ENCODE measurements at regions not wholly inside any gene's neighbourhood (a gene's known extent, or its start where the extent isn't known, plus 50 kb on each side); places are given as distances from the start of the nearest gene placed in this dataset.
"Not testable (repeated sequence)": the region's sequence is repeated elsewhere in the genome, so short reads cannot be mapped to it uniquely, and the experiment has no call there.

GRCh38 chr18:11489266-11489899 lies 120.0 kb upstream of the SLC35G4 start:
- Histone ChIP-seq H3K4me1 (ENCODE audit: control insufficient read depth, insufficient read depth, low read length) (no peaks in the 10 kb centered on the region), H3K36me3 (ENCODE audit: control insufficient read depth, insufficient read depth, low read length) (no peaks in the 10 kb centered on the region), H3K27me3 (ENCODE audit: control insufficient read depth, insufficient read depth, low read length) (no peaks in the 10 kb centered on the region), H3K9ac (ENCODE audit: low read depth, low read length) (no peak overlapping the region), H3K9me3 (ENCODE audit: control insufficient read depth, insufficient read depth, low read length) (no peaks in the 10 kb centered on the region), H3K27ac (ENCODE audit: low read depth, low read length) (no peak overlapping the region), H3K4me3 (ENCODE audit: low read depth, low read length) (no peak overlapping the region)

DNA sequence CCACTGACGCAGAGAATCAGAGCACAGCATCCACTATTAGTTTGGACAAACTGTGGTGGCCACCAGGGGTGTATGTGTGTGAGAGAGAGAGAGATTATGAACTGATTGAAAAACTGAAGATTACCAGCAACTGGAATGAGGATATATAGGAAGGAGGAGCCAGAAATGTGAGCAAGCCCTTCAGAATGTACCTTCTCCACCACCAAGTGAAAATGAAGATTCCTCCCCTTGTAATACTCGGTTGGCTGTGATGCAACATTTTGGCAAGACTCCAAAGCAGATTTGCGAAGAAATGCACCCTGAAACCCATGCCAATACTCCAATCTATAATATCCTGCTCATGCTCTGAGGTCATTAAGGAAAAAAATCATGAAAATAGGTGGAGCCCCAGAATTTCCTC lies 121.2 kb upstream of the SLC35G4 start:
- no peaks in the 10 kb centered on the region for H3K27me3 ChIP-seq (ENCODE audit: control insufficient read depth, insufficient read depth, low read length)
- no peaks in the 10 kb centered on the region for H3K4me1 ChIP-seq (ENCODE audit: control insufficient read depth, insufficient read depth, low read length)
- H3K27ac ChIP-seq (ENCODE audit: low read depth, low read length), result no peak overlapping the region
- no peak overlapping the region for H3K9ac ChIP-seq (ENCODE audit: low read depth, low read length)
- H3K4me3 ChIP-seq (ENCODE audit: low read depth, low read length), result no peak overlapping the region
- H3K9me3 ChIP-seq (ENCODE audit: control insufficient read depth, insufficient read depth, low read length), result no peaks in the 10 kb centered on the region
- no peaks in the 10 kb centered on the region for H3K36me3 ChIP-seq (ENCODE audit: control insufficient read depth, insufficient read depth, low read length)

DNA sequence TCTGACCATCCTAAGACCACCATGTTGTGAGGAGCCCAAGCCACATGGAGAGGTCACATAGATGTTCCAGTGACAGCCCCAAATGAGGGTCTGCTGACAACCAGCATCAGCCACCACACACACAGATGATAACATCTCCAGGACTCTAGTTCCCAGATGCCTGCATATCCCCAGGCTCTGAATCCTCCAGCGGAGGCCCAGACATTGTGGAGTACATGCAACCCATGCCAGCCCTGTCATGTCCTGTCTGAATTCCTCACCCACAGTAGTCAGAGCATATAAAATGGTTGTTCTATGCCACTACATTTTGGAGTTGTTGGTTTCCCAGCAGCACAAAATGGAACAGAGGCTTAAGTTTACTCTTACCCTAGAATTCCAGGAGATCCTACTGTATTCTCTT lies 122.0 kb upstream of the SLC35G4 start:
- Histone ChIP-seq H3K9ac (ENCODE audit: low read depth, low read length) (no peak overlapping the region), H3K4me1 (ENCODE audit: control insufficient read depth, insufficient read depth, low read length) (no peaks in the 10 kb centered on the region), H3K9me3 (ENCODE audit: control insufficient read depth, insufficient read depth, low read length) (no peaks in the 10 kb centered on the region), H3K4me3 (ENCODE audit: low read depth, low read length) (no peak overlapping the region), H3K27ac (ENCODE audit: low read depth, low read length) (no peak overlapping the region), H3K27me3 (ENCODE audit: control insufficient read depth, insufficient read depth, low read length) (no peaks in the 10 kb centered on the region), H3K36me3 (ENCODE audit: control insufficient read depth, insufficient read depth, low read length) (no peaks in the 10 kb centered on the region)

DNA sequence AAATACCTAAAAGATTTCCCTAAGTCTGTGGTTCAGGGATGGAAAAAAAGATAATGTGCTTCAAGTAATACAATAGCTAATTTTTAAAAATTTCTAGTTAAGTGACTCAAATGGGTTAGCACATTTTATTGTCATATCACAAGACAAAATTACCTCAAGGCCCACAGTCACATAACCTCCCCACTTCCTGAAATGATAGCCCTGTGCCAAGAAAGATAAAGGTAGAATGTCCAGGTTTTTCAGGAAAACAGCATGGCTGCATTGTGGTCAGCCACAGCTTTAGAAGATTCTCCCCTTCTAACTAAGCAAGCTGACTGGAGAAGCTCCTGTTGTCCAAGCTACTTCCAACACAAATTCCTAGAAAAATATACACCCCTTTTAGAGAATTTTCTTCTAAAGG lies 127.1 kb upstream of the SLC35G4 start:
- H3K4me3 ChIP-seq (ENCODE audit: low read depth, low read length), result no peak overlapping the region
- H3K9me3 ChIP-seq (ENCODE audit: control insufficient read depth, insufficient read depth, low read length), result no peaks in the 10 kb centered on the region
- no peaks in the 10 kb centered on the region for H3K4me1 ChIP-seq (ENCODE audit: control insufficient read depth, insufficient read depth, low read length)
- H3K27ac ChIP-seq (ENCODE audit: low read depth, low read length), result no peak overlapping the region
- no peaks in the 10 kb centered on the region for H3K36me3 ChIP-seq (ENCODE audit: control insufficient read depth, insufficient read depth, low read length)
- H3K27me3 ChIP-seq (ENCODE audit: control insufficient read depth, insufficient read depth, low read length), result no peaks in the 10 kb centered on the region
- no peak overlapping the region for H3K9ac ChIP-seq (ENCODE audit: low read depth, low read length)

DNA sequence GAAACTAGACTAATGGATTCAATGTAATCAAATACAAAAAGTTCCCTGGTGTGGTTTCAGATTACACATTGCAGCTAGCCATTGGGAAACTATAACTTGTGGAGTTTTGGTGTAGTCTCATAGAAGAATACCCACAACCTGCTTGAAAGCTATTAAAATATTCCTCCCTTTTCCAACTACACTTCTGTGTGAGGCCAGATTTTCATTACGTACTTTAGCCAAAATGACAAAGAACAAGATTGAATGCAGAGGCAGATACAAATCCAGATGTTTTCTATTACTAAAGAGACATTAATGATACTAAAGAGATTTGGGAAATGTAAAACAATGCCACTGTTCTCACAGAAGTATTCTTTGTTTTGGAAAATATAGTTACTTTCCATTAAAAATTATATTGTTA lies 128.7 kb upstream of the SLC35G4 start:
- Histone ChIP-seq H3K4me1 (ENCODE audit: control insufficient read depth, insufficient read depth, low read length) (no peaks in the 10 kb centered on the region), H3K9me3 (ENCODE audit: control insufficient read depth, insufficient read depth, low read length) (no peaks in the 10 kb centered on the region), H3K36me3 (ENCODE audit: control insufficient read depth, insufficient read depth, low read length) (no peaks in the 10 kb centered on the region), H3K9ac (ENCODE audit: low read depth, low read length) (no peak overlapping the region), H3K27me3 (ENCODE audit: control insufficient read depth, insufficient read depth, low read length) (no peaks in the 10 kb centered on the region), H3K4me3 (ENCODE audit: low read depth, low read length) (no peak overlapping the region), H3K27ac (ENCODE audit: low read depth, low read length) (no peak overlapping the region)

GRCh38 chr18:11479031-11479430 lies 130.4 kb upstream of the SLC35G4 start:
- H3K9me3 ChIP-seq (ENCODE audit: control insufficient read depth, insufficient read depth, low read length); H3K9ac ChIP-seq (ENCODE audit: low read depth, low read length); H3K27me3 ChIP-seq (ENCODE audit: control insufficient read depth, insufficient read depth, low read length); H3K36me3 ChIP-seq (ENCODE audit: control insufficient read depth, insufficient read depth, low read length); H3K4me3 ChIP-seq (ENCODE audit: low read depth, low read length); H3K27ac ChIP-seq (ENCODE audit: low read depth, low read length); H3K4me1 ChIP-seq (ENCODE audit: control insufficient read depth, insufficient read depth, low read length): not testable (repeated sequence)

DNA sequence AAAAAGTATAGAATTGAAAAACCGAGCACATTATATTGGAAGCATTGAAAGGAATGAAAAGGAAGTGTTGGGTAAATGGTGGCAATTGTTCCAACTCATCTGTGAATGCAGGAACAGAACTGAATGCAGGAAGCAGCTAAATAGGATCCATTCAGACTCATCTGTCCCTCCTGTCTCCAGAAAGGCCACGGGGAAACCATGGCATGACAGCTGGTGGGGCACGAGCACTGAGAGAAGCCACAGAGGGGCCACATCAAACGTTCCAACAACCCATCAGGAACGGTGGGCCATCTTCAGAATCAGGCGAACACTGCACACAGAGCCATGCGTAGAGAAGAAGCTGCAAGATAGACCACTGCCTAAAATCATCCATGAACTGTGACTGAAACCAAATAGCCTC lies 138.5 kb upstream of the SLC35G4 start:
- no peak overlapping the region for H3K4me3 ChIP-seq (ENCODE audit: low read depth, low read length)

DNA sequence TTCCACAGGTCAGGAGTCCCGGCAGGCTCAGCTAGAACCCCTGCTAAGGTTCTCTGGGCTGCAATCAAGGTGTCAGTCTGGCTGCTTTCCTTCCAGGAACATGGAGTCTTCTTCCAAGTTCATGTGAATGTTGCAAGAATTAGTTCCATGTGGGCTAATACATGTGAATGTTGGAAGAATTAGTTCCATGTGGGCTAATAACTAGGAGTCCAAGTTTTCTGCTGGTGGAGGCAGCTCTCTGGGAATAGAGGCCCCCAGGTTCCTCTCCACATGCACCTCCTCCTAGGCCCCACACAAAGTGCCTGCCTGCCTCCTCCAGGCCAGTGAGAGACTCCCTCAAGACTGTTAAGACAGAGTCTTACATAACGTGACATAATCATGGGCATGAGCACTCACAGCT lies 140.8 kb upstream of the SLC35G4 start:
- Histone ChIP-seq H3K9ac (ENCODE audit: low read depth, low read length) (no peak overlapping the region), H3K27me3 (ENCODE audit: control insufficient read depth, insufficient read depth, low read length) (no peaks in the 10 kb centered on the region), H3K4me1 (ENCODE audit: control insufficient read depth, insufficient read depth, low read length) (no peaks in the 10 kb centered on the region), H3K27ac (ENCODE audit: low read depth, low read length) (no peak overlapping the region), H3K9me3 (ENCODE audit: control insufficient read depth, insufficient read depth, low read length) (no peaks in the 10 kb centered on the region), H3K36me3 (ENCODE audit: control insufficient read depth, insufficient read depth, low read length) (no peaks in the 10 kb centered on the region), H3K4me3 (ENCODE audit: low read depth, low read length) (no peak overlapping the region)

More for the DNA sequence above, 138.5 kb upstream of the SLC35G4 start:
- Histone ChIP-seq H3K4me1 (ENCODE audit: control insufficient read depth, insufficient read depth, low read length) (no peaks in the 10 kb centered on the region), H3K36me3 (ENCODE audit: control insufficient read depth, insufficient read depth, low read length) (no peaks in the 10 kb centered on the region), H3K9me3 (ENCODE audit: control insufficient read depth, insufficient read depth, low read length) (no peaks in the 10 kb centered on the region), H3K27me3 (ENCODE audit: control insufficient read depth, insufficient read depth, low read length) (no peaks in the 10 kb centered on the region), H3K9ac (ENCODE audit: low read depth, low read length) (no peak overlapping the region), H3K27ac (ENCODE audit: low read depth, low read length) (no peak overlapping the region)

GRCh38 chr18:11468120-11468519 lies 141.3 kb upstream of the SLC35G4 start:
- Histone ChIP-seq H3K27ac (ENCODE audit: low read depth, low read length) (no peak overlapping the region), H3K9me3 (ENCODE audit: control insufficient read depth, insufficient read depth, low read length) (no peaks in the 10 kb centered on the region), H3K27me3 (ENCODE audit: control insufficient read depth, insufficient read depth, low read length) (no peaks in the 10 kb centered on the region), H3K4me1 (ENCODE audit: control insufficient read depth, insufficient read depth, low read length) (no peaks in the 10 kb centered on the region), H3K4me3 (ENCODE audit: low read depth, low read length) (no peak overlapping the region), H3K9ac (ENCODE audit: low read depth, low read length) (no peak overlapping the region), H3K36me3 (ENCODE audit: control insufficient read depth, insufficient read depth, low read length) (no peaks in the 10 kb centered on the region)

DNA sequence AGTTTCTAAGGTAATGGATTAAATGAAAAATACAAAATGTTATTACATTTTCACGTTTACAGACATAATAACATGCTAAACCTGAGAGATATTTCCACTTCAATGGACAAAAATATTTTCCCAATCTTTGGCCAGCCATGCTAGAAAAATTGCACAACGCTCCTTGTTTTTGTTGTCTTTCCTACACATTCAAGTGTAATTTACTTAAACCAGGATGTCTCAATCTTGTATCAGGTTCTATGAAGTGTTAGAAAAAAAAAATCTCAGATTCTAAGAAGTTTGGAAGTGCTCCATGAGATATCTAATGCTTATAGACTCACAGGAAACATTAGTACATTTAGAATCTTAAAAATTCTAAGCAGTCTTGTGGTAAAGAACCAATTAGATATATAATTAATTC lies 141.8 kb upstream of the SLC35G4 start:
- H3K4me1 ChIP-seq (ENCODE audit: control insufficient read depth, insufficient read depth, low read length), result no peaks in the 10 kb centered on the region
- no peak overlapping the region for H3K4me3 ChIP-seq (ENCODE audit: low read depth, low read length)
- H3K36me3 ChIP-seq (ENCODE audit: control insufficient read depth, insufficient read depth, low read length), result no peaks in the 10 kb centered on the region
- H3K9me3 ChIP-seq (ENCODE audit: control insufficient read depth, insufficient read depth, low read length), result no peaks in the 10 kb centered on the region
- no peak overlapping the region for H3K9ac ChIP-seq (ENCODE audit: low read depth, low read length)
- no peaks in the 10 kb centered on the region for H3K27me3 ChIP-seq (ENCODE audit: control insufficient read depth, insufficient read depth, low read length)
- H3K27ac ChIP-seq (ENCODE audit: low read depth, low read length), result no peak overlapping the region

DNA sequence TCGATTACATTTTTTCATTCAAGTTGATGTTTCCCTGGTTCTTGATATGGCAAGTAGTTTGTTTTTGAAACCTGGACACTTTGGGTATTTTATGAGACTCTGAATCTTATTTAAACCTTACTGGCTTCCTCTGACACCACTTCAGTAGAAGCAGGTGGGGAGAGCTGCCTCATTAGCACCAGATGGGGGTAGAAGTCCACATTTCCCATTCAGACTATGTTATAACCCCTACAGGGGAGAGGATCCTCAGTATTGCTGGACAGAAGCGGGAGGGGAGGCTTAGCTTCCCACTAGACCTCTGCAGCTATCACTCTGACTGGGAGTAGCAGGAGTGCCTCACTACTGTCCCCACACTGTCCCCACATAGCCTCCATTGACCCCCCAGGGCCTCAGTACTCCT lies 145.3 kb upstream of the SLC35G4 start:
- no peak overlapping the region for H3K9ac ChIP-seq (ENCODE audit: low read depth, low read length)
- H3K4me3 ChIP-seq (ENCODE audit: low read depth, low read length), result no peak overlapping the region
- H3K27me3 ChIP-seq (ENCODE audit: control insufficient read depth, insufficient read depth, low read length), result no peaks in the 10 kb centered on the region
- H3K9me3 ChIP-seq (ENCODE audit: control insufficient read depth, insufficient read depth, low read length), result no peaks in the 10 kb centered on the region
- H3K27ac ChIP-seq (ENCODE audit: low read depth, low read length), result no peak overlapping the region
- H3K36me3 ChIP-seq (ENCODE audit: control insufficient read depth, insufficient read depth, low read length), result no peaks in the 10 kb centered on the region
- H3K4me1 ChIP-seq (ENCODE audit: control insufficient read depth, insufficient read depth, low read length), result peaks cover 9% of the 10 kb centered on the region; the same call in 1 of the 2 replicates

DNA sequence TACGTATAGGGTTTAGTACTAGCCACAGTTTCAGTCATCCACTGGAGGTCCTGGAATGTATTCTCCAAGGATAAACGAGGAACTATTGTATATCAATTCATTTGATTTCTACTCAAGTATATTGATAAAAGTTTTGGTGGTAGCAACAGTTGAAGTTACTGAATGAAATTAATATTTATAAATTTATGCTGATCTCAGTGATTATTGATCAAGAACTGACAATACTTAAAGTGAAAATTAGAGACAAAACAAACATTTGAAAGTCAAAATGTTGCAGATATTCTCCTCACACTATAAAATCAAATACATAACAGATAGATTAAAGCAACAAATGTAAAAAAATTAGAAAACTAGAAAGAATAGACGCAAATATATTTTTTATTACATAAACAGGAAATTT lies 150.9 kb upstream of the SLC35G4 start:
- Histone ChIP-seq H3K4me1 (ENCODE audit: control insufficient read depth, insufficient read depth, low read length) (peaks cover 9% of the 10 kb centered on the region; the same call in 1 of the 2 replicates), H3K9me3 (ENCODE audit: control insufficient read depth, insufficient read depth, low read length) (no peaks in the 10 kb centered on the region), H3K4me3 (ENCODE audit: low read depth, low read length) (no peak overlapping the region), H3K36me3 (ENCODE audit: control insufficient read depth, insufficient read depth, low read length) (no peaks in the 10 kb centered on the region), H3K27ac (ENCODE audit: low read depth, low read length) (no peak overlapping the region), H3K9ac (ENCODE audit: low read depth, low read length) (no peak overlapping the region), H3K27me3 (ENCODE audit: control insufficient read depth, insufficient read depth, low read length) (no peaks in the 10 kb centered on the region)
